ENCODE measurements at regions not wholly inside any gene's neighbourhood (a gene's known extent, or its start where the extent isn't known, plus 50 kb on each side); places are given as distances from the start of the nearest gene placed in this dataset.

DNA sequence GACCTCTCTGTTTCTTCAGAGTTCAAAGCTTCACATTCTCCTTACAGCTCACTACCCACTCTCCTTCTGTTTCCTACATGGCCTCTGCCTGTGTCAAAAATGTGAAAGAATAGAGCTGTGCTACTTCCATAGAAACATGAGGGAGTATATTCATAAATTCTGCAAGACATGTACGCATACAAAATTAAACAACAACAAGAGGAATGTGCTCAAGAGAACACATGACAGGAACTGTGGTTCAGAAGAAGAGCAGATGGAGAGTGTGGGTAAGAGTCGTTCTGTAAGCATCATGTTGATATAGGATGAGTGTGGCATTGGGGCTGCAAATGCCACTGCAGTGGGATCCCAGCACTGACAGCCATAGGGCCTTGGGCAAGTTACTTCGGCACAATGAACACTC is 266.6 kb upstream of the SASH1 start:
- DNase-seq (no peak), ATAC-seq (ENCODE audit: poor library complexity) (no peak)
- H3K27ac ChIP-seq (ENCODE audit: low read depth in 1 of 2, low read length in 2 of 2), result no peak overlapping the region
- H3K9me3 ChIP-seq (ENCODE audit: control insufficient read depth in 1 of 2, insufficient read depth in 1 of 2, low read length in 2 of 2), result peaks cover 0 to 5% of the 10 kb centered on the region in 2 experiments
- ChIA-PET CTCF (no interaction called here), POLR2A (no interaction called here)
- no peaks in the 10 kb centered on the region for H3K36me3 ChIP-seq (ENCODE audit: insufficient read depth, low read length)
- no peaks in the 10 kb centered on the region for H3K36me3 Mint-ChIP-seq (ENCODE audit: low read depth)
- H3K4me3 ChIP-seq (ENCODE audit: low read length), result no peak overlapping the region
- no peaks in the 10 kb centered on the region for H3K4me1 ChIP-seq (ENCODE audit: insufficient read depth, low read length)
- H3K27me3 ChIP-seq (ENCODE audit: control insufficient read depth in 1 of 2, insufficient read depth in 2 of 2, low read length in 2 of 2), result no peaks in the 10 kb centered on the region
- intact Hi-C loops (cut with DNase I, micrococcal nuclease), result no loop called here
- no peaks in the 10 kb centered on the region for H3K4me1 Mint-ChIP-seq (ENCODE audit: low read depth)
- no peak overlapping the region for H3K27ac Mint-ChIP-seq
- peaks cover 44% of the 10 kb centered on the region for H3K27me3 Mint-ChIP-seq
- no peak overlapping the region for H3K4me3 Mint-ChIP-seq
- TF ChIP-seq, protein P1, sequence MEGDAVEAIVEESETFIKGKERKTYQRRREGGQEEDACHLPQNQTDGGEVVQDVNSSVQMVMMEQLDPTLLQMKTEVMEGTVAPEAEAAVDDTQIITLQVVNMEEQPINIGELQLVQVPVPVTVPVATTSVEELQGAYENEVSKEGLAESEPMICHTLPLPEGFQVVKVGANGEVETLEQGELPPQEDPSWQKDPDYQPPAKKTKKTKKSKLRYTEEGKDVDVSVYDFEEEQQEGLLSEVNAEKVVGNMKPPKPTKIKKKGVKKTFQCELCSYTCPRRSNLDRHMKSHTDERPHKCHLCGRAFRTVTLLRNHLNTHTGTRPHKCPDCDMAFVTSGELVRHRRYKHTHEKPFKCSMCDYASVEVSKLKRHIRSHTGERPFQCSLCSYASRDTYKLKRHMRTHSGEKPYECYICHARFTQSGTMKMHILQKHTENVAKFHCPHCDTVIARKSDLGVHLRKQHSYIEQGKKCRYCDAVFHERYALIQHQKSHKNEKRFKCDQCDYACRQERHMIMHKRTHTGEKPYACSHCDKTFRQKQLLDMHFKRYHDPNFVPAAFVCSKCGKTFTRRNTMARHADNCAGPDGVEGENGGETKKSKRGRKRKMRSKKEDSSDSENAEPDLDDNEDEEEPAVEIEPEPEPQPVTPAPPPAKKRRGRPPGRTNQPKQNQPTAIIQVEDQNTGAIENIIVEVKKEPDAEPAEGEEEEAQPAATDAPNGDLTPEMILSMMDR (IDR thresholded peaks at IDR 0.05), result no peak
- peaks cover 4% of the 10 kb centered on the region for H3K9me3 Mint-ChIP-seq

DNA sequence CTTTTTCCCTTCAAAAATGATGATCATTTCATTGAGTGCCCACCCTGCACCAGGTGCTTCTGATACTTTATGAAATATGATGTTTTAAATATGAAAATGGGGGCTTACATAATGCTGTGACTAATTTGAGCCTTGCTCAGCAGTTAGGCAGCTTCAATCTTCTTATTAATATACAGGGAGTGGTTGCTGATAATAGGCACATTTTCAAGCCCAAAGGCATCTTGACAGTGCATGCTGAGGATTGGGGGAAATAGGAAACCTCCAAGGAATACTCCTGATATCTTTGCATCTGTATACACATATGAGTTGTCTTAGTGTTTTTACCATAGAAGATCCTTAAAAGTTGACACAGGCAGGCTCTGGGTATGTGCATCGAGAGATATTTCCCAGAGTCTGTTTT is 262.3 kb upstream of the SASH1 start:
- H3K36me3 Mint-ChIP-seq (ENCODE audit: low read depth), result no peaks in the 10 kb centered on the region
- Histone ChIP-seq H3K4me1 (ENCODE audit: insufficient read depth, low read length) (no peaks in the 10 kb centered on the region), H3K9me3 (ENCODE audit: control insufficient read depth in 1 of 2, insufficient read depth in 1 of 2, low read length in 2 of 2) (no peaks in the 10 kb centered on the region), H3K27me3 (ENCODE audit: control insufficient read depth in 1 of 2, insufficient read depth in 2 of 2, low read length in 2 of 2) (no peaks in the 10 kb centered on the region), H3K4me3 (ENCODE audit: low read length) (no peak overlapping the region), H3K27ac (ENCODE audit: low read depth in 1 of 2, low read length in 2 of 2) (no peak overlapping the region), H3K36me3 (ENCODE audit: insufficient read depth, low read length) (no peaks in the 10 kb centered on the region)
- no peak for DNase-seq
- no peak overlapping the region for H3K27ac Mint-ChIP-seq
- H3K4me1 Mint-ChIP-seq (ENCODE audit: low read depth), result no peaks in the 10 kb centered on the region
- no peaks in the 10 kb centered on the region for H3K9me3 Mint-ChIP-seq
- no peak overlapping the region for H3K4me3 Mint-ChIP-seq
- ATAC-seq (ENCODE audit: poor library complexity), result no peak
- H3K27me3 Mint-ChIP-seq, result peaks cover 57% of the 10 kb centered on the region
- TF ChIP-seq, protein P1 (IDR thresholded peaks at IDR 0.05), result no peak
- ChIA-PET POLR2A (no interaction called here), CTCF (no interaction called here)
- intact Hi-C loops (cut with DNase I, micrococcal nuclease), result no loop called here

DNA sequence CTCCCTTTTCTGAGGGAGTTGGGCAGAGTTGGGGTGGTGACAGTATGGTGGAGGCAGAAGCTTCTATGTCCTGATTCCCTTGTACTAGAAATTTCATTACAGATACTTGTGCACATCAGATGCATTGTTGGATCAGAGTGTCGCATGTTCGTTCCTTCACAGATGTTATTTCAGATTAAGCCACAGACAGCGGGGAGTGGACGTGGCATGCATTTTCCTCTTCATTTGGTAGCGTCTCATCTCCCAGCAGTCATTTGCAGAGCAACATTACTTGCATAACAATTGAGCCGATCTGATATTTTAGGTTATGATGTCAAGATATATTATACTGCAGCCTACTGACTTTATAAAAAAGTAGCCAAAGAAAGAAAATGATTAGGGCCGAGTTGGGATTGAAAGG is 261.6 kb upstream of the SASH1 start:
- DNase-seq, result no peak
- Mint-ChIP-seq H3K27ac (no peak overlapping the region), H3K36me3 (ENCODE audit: low read depth) (no peaks in the 10 kb centered on the region), H3K4me3 (no peak overlapping the region), H3K27me3 (peaks cover 52% of the 10 kb centered on the region), H3K4me1 (ENCODE audit: low read depth) (no peaks in the 10 kb centered on the region), H3K9me3 (no peaks in the 10 kb centered on the region)
- ChIA-PET CTCF (no interaction called here), POLR2A (no interaction called here)
- H3K36me3 ChIP-seq (ENCODE audit: insufficient read depth, low read length), result no peaks in the 10 kb centered on the region
- intact Hi-C loops (cut with DNase I, micrococcal nuclease), result no loop called here
- no peak for ATAC-seq (ENCODE audit: poor library complexity)
- no peak overlapping the region for H3K4me3 ChIP-seq (ENCODE audit: low read length)
- H3K27me3 ChIP-seq (ENCODE audit: control insufficient read depth in 1 of 2, insufficient read depth in 2 of 2, low read length in 2 of 2), result no peaks in the 10 kb centered on the region
- H3K27ac ChIP-seq (ENCODE audit: low read depth in 1 of 2, low read length in 2 of 2), result no peak overlapping the region
- H3K9me3 ChIP-seq (ENCODE audit: control insufficient read depth in 1 of 2, insufficient read depth in 1 of 2, low read length in 2 of 2), result no peaks in the 10 kb centered on the region
- H3K4me1 ChIP-seq (ENCODE audit: insufficient read depth, low read length), result no peaks in the 10 kb centered on the region
- TF ChIP-seq, protein P1 (IDR thresholded peaks at IDR 0.05), result no peak

Data from CD4-positive, alpha-beta T cell (primary cell).